Hematopoietic multipotent progenitor cell treated with erythropoietin and hydrocortisone succinate and interleukin-3 and kit ligand, for 17 days (in vitro differentiated cells): ENCODE measurements at regions not wholly inside any gene's neighbourhood (a gene's known extent, or its start where the extent isn't known, plus 50 kb on each side); places are given as distances from the start of the nearest gene placed in this dataset.

Experiments used
- DNase-seq: peaks from one replicate; pipeline ENCODE4 v3.0.0-alpha.2; 2015; ENCODE audit warnings: low spot score

DNA sequence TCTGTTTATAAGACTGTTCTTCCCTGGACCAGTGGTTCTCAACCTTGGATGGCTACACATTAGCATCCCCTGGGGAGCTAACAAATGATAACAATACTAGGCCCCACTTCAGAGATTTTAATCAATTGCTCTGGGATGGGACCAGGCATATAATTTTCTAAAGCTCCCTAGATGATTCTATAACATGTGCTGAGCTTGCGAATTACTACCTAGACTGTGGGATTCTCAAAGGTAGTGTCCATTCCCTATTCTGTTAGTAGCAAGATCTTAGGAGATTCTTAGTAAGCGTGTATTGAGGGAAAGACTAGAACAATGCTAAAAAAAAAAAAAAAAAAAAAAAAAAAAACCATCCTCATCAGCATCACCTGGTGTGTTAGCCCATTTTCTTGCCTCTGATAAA, 412.0 kb upstream of the CDH5 start:
- DNase-seq, result no peak

- DNase-seq, result no peak
Observed at GRCh38 chr16:65950211-65950610, 416.3 kb upstream of the CDH5 start.

DNA sequence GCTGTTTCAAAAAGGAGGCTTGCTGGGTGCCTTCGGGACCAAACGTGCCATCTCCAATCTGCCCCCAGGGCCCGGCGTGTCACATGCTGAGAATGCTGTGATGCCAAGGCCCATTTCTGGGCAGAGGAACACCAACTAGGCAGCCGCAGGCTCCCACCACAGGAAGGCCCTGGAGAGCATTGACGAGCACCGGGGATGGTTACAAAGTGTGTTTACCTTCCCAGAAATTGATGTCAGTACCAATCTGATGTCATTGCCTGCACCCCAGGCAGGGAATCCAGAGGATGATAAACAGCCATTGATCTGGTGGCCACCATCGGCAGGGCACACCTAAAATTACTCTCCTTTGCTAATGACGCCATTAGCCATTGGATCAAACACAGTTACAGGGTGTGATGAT, 418.1 kb upstream of the CDH5 start:
- DNase-seq, result no peak

- no peak for DNase-seq
Observed at GRCh38 chr16:65947951-65948350, 418.5 kb upstream of the CDH5 start.

DNA sequence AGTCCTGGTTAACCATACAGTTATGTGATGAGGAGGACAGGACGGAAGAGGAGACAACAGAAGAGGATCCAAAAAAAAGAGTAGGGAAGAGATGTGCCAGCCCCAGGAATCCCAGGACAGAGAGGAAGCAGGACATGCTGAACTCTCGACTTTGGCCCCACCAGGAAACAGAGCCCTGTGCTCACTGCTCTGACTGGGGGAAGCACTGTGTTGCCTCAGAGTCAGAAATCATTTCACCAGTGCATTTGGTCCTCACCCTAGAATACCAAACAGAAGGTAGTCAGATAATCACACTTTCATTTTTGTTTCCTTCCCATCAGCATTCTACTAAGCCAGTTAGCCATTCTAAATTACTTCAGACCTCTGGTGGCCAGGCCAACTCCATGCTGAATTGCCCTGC, 421.0 kb upstream of the CDH5 start:
- DNase-seq, result no peak

- no peak for DNase-seq
Observed at GRCh38 chr16:65944361-65944760, 422.1 kb upstream of the CDH5 start.

DNA sequence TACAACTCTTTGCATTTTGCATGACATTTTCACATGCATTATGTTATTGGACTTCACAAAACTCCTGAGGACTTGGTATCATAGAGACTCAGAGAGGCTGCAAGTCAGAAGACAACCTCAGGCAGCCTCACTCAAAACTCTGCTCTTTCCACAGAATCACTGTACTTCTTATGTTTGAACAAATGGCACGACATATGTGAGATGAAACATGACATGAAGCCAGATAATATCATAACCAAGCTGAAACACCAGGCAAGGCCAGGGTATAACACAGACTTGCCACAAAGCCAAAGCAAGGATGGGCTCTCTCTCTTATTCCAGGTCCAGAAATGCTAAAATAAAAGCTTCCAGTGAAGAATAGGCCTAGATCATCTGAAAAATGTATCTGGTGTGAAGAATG, 425.8 kb upstream of the CDH5 start:
- no peak for DNase-seq

DNA sequence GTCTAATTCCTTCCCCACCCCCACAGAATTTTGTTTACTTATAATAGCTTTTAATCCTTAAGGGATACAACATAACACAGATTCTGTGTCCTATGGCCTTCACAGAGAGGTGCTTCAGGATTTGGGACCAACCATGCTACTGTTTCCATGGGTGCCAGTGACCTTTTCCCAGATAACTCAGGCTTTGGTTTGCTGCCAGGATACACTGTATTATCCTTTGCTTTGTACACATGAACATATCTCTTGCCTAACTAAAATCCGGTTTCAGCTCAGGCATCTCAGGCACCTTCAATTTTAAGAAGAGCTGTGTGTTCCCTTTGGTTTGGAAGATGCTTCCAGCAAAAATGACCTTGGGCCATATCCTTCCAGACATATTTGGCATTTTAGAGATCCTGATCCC, 428.4 kb upstream of the CDH5 start:
- DNase-seq, result no peak

GRCh38 chr16:65937455-65937854, 429.0 kb upstream of the CDH5 start:
- no peak for DNase-seq

GRCh38 chr16:65936096-65936495, 430.4 kb upstream of the CDH5 start:
- DNase-seq, result no peak

- DNase-seq, result no peak
Observed at GRCh38 chr16:65934443-65934842, 432.0 kb upstream of the CDH5 start.

GRCh38 chr16:65933703-65934102, 432.8 kb upstream of the CDH5 start:
- DNase-seq, result no peak

- no peak for DNase-seq
Observed at GRCh38 chr16:65932350-65933072, 434.0 kb upstream of the CDH5 start.

GRCh38 chr16:65922923-65923322, 443.6 kb upstream of the CDH5 start:
- no peak for DNase-seq

GRCh38 chr16:65919986-65920376, 446.5 kb upstream of the CDH5 start:
- no peak for DNase-seq

GRCh38 chr16:65919145-65919985, 447.1 kb upstream of the CDH5 start:
- DNase-seq, result no peak

GRCh38 chr16:65917466-65917865, 449.0 kb upstream of the CDH5 start:
- DNase-seq, result no peak

DNA sequence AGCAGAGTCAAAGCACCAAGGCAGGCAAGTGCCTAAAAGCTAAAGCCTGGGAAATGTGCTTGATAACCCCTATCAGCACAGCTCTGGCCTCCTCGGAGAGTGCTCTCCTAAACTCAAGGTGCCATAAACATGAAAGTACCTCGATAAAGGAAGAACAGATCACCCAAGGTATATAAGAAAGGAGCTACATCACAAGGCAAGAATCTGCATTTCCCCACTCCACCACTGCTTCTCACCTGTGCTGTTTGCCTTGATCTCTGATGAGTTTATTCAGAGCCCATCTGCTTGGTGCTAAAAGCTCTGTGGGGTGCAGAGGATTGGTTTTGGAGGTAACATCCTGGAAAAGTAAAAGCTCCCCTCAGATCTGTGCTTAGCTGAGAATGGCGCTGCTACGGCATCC, 449.5 kb upstream of the CDH5 start:
- DNase-seq, result no peak

DNA sequence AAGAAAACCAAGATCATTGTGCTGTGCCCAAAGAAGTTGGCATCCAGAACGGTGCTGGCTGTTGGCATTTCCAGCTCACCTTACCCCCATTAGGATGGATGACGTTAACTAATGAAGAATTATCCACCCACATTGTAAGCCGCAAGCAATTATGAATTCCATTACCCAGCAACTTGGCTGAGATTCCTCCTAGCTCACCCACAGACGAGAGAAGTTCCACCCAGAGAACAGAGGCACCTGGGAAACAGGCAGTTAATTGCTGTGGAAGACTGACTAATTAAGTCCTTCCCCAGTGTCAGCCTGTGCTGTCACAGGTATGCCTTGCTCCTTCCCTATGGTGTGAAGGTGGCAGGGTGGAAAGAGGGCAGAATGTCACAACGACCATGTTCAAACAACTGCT, 456.2 kb upstream of the CDH5 start:
- DNase-seq, result no peak

DNA sequence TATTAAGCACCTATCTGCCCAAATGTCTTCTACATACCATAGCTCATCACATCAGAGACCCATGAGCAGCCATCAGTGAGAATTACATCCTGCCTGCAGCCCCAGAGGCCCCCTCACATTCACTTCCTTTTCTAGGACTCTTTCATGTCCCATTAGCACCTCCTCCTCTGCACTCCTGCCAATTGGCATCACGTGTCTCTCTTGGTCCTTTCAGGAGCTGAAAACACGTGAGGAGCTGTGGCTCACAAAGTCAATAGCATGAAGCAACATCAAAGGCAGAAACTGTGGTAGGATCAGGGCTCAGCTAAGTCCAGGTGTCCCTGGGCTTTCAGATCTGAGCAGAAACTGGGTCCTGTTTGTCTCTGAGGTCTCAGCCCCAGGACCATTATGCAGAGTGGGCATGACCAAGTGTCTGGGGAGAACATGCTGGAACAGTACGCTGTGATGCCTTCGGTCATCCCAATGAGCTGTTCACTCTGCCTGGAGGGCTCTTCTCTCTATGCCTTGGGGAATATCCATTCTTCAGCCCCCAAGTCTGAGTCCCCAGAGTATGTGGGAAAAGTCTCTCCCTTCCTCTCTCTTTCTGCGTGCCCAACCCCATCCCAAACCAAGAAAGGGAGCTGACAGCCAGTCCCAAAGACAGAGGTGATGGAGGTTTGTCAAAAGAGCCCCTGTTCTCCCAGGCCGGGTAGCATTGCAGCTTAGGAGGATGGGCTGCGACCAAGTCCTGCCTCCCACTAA, 457.0 kb upstream of the CDH5 start:
- no peak for DNase-seq

- no peak for DNase-seq
Observed at GRCh38 chr16:65908568-65908967, 457.9 kb upstream of the CDH5 start.

DNA sequence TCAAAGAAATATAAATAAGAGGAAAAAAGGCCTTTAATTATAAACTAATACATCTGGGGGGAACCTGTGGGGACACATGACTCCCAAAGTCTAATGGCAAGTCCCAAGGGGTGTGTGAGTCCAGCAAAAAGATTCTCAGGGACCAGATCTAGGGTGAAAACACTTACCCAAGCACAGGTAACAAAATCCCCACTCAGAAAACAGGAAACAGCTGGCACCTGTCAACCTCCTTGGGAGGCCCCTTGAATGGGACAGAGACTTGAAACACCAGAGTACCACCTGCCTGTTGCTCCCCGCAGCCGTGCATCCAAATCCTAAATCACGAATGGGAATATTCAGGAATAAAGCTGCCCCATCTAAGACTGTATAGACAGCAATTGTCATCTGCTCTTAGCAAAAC, 461.2 kb upstream of the CDH5 start:
- no peak for DNase-seq
